Stimulated activated CD4-positive, alpha-beta T cell treated with anti-CD3 and anti-CD28 coated beads, Interleukin-1b, Interleukin-23, amount 100 ng/mL, for 24 hours (primary cell): ENCODE measurements at regions not wholly inside any gene's neighbourhood (a gene's known extent, or its start where the extent isn't known, plus 50 kb on each side); places are given as distances from the start of the nearest gene placed in this dataset.

Experiments used
- DNase-seq, 4 experiments: peaks; one replicate each; pipeline ENCODE4 v3.0.0-alpha.2; 2020; ENCODE audit warnings: low read depth in 4 of 4, low spot score in 1 of 4

DNA sequence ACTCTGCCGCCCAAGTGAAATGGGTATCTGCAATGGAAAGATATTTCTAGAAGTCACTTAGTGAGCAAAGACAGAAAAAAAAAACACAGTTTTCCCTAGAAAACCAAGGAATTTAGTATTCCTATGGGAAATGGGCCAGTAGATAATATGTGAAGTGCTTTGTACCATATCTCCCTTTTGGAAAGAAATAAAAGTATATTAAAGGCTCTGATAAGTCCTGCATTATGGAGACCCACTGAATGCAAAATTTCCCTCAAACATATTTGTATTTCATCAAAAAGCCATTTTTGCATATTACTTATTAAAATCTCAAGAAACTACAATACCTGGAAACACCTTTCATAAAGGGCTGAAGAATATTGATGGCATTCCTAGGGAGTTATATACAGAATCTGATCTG is 51.6 kb upstream of the DYNLRB2 start:
- DNase-seq = no peak

GRCh38 chr16:80488167-80488566 is 52.6 kb upstream of the DYNLRB2 start:
- no peak for DNase-seq

- no peak for DNase-seq
Measured at GRCh38 chr16:80480664-80481063, 60.1 kb upstream of the DYNLRB2 start.

DNA sequence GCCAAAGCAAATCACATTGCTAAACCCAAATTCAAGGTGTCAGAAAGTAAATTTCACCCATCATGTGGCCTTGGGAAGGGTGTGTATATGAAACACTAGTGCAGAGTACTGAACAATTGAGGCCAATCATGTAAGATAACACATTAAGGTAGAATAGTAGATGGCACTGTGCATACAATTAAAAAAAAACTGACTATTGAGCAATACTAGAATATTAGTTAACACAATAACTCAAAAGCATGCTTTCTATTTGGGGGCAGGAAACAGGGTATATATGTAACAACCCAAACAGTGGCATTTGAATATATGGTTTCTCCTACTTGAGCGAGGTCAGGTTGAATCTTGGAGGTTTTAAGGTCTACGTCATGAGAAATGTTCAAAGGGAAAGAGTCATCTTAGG is 63.0 kb upstream of the DYNLRB2 start:
- DNase-seq = no peak

- DNase-seq = no peak
Measured at GRCh38 chr16:80468029-80468428, 72.8 kb upstream of the DYNLRB2 start.

- peak; percentile 29 to 54 (median 44) for DNase-seq
Measured at GRCh38 chr16:80466024-80466987, 74.5 kb upstream of the DYNLRB2 start.

- no peak for DNase-seq
Measured at GRCh38 chr16:80463751-80464495, 76.9 kb upstream of the DYNLRB2 start.

DNA sequence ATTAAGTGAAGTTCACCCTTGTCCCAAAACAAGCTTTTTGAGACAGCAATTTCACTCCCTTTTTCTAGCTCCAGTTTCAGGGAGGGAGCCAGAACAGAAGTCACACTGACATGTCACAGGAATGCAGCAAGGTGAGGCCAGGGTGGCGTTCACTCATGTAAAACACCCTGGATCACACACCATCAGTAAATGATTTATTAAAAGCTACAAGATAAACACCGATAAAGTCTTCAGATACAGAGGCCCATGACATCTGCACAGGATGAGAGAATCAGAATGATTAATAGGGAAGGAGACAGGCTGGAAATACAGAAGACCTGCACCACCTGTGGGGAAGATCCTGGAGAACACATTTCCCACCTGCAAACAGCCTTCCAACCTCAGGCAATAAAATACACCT is 77.5 kb upstream of the DYNLRB2 start:
- no peak for DNase-seq

DNA sequence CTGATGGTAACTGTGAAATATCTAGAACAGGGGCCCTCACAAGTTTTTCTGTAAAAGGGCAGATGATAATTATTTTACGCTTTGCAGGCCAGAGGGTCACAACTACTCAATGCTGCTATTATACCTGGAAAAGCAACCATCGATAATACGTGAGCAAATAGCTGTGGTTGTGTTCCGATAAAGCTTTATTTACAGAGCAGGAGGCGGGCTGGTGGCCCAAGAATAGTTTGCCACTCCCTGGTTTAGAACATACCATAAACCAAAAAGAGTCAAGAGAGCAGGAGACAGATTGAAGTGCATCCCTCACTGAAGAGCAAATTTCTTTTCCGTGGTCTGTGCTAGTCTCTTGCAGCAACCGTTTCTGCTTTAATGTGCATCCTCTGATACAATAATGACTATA is 77.9 kb upstream of the DYNLRB2 start:
- DNase-seq = no peak

DNA sequence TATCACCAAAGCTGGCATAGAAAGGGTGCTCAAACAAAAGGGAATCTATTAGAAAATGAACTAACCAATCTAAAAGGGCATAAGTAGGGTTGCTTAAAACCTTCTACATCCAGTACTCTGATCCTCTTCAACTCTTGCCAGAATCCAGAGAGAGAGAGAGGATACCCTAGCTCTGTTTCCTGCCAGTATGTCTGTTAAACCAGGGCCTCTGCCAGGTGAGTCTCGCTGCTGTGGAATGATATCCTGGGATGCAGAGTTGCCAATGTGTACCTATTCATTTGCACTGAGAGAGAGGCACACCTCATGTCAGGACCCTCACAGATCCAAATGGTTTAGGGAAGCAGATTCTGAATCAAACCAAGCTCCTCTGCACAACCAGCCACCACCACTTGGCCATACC is 79.8 kb upstream of the DYNLRB2 start:
- no peak for DNase-seq

GRCh38 chr16:80459966-80460365 is 80.8 kb upstream of the DYNLRB2 start:
- DNase-seq = no peak

GRCh38 chr16:80459331-80459777 is 81.4 kb upstream of the DYNLRB2 start:
- DNase-seq = no peak

DNA sequence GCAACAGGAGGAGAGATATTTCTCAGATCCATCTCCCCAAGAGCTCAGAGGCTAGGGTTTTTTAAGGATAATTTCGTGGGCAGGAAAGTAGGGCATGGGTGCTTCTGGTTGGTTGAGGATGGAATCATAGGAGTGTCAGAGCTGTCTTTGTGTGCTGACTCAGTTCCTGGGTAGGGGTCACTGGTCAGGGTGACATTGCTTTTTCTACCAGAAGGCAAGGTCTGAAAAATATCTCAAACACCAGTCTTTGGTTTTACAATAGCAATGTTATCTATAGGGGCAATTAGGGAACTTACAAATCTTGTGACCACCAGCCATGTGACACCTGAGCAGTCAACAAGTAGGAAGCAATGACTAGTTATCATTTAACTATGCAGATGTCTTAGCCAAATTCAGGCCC is 82.9 kb upstream of the DYNLRB2 start:
- no peak for DNase-seq

DNA sequence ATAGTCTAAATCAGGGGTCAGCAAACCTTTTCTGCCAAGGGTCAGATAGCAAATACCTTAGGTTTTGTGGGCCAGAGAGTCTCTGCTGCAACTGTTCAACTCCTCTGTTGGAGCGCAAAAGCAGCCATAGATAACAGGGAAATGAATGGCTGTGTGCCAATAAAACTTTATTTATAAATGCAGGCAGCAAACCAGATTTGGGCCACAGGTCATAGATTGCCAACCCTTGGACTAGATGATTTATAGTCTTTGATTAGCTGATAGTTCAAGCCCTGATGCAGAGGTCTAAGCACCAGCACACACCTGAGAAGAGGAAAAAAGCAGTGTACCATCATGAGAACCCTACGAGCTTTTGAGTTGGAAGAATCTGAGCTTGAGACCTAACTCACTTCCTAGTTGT is 86.0 kb upstream of the DYNLRB2 start:
- DNase-seq = no peak

- DNase-seq = no peak
Measured at GRCh38 chr16:80449392-80449791, 91.4 kb upstream of the DYNLRB2 start.

- DNase-seq = no peak
Measured at GRCh38 chr16:80447241-80447640, 93.6 kb upstream of the DYNLRB2 start.

GRCh38 chr16:80442779-80443178 is 98.0 kb upstream of the DYNLRB2 start:
- no peak for DNase-seq

GRCh38 chr16:80441935-80442334 is 98.9 kb upstream of the DYNLRB2 start:
- DNase-seq = no peak

GRCh38 chr16:80440667-80441066 is 100.1 kb upstream of the DYNLRB2 start:
- DNase-seq = no peak

DNA sequence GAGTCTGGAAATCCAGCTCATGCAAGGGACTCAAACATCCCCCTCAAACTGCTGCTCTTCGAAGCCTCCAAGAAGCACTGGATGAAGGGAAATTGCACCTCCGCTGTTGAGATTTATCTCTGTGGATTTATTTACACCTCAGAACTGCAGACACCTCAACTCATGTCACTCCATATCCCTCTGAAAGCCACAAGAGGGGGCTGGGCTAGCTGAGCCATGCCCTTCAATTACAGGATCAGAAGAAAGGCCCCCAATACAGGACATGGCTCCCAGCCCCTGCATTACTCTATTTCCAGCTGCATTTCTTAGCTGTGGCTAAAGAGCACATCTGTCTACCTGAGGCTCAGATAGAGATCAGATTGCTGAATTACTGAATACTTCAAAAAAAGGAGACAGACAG is 103.1 kb upstream of the DYNLRB2 start:
- no peak for DNase-seq

GRCh38 chr16:80436510-80436909 is 104.3 kb upstream of the DYNLRB2 start:
- DNase-seq = no peak

GRCh38 chr16:80433623-80434022 is 107.2 kb upstream of the DYNLRB2 start:
- no peak for DNase-seq
